Stimulated activated CD8-positive, alpha-beta memory T cell treated with anti-CD3 and anti-CD28 coated beads, Interleukin-12 subunit alpha, Interleukin-12 subunit beta, amount 100 ng/mL, for 4 hours (primary cell): ENCODE measurements at regions not wholly inside any gene's neighbourhood (a gene's known extent, or its start where the extent isn't known, plus 50 kb on each side); places are given as distances from the start of the nearest gene placed in this dataset.

ENCODE experiments used
- DNase-seq: peaks from one replicate; pipeline ENCODE4 v3.0.0-alpha.2; 2020; ENCODE audit warnings: low read depth

DNA sequence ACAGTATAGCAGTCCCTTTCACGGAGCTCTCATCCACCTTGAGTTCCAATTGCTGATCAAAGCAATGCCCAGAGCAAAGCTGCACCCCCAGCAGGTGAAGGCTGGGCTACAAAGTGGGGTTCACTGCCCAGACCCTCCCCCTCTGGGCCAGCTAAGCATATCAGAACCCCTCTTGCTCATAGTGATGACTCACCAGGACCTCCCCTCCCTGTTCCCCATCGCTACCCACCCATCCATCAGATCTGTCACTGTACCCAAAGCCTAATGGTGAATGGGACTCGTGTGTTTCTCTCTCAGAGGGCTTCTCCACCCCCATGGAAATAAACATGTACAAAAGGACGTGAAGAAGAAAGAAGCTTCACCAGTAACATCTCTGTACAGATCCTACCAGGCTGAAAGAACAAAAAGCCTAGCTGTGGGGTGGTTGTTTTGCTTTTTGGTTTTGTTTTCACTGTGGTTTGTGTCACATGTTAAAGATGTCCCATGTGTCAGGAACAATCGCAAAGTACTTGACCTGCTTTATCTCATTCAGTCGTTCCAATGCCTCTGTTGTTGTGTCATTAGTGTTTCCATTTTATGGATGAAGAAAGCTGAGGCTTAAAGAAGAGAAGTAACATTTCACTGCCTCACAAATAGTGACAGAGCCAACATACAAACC lies 518.5 kb downstream of the CD83 start:
- no peak for DNase-seq

DNA sequence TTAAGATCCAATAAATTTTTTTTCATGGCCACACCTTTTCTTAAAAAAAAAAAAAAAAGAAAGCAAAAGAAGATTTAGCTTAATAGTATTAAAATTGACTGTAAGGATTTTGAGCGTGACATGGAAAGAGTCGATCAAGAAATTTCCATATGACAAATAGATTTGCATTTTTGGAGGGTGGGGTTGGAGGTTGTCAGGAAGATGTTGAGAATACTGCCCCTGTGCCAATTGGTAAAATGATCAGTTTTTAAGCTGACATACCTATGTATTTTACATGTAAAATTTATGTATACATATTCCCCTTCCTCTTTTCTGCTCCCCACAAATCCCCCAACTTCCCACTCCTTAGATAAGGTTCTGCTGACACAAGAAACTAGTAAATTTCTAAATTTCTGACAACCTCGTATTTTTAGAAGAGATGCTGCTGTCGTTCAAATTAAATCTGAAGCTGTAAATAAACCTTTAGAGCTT lies 520.9 kb downstream of the CD83 start:
- DNase-seq: no peak

DNA sequence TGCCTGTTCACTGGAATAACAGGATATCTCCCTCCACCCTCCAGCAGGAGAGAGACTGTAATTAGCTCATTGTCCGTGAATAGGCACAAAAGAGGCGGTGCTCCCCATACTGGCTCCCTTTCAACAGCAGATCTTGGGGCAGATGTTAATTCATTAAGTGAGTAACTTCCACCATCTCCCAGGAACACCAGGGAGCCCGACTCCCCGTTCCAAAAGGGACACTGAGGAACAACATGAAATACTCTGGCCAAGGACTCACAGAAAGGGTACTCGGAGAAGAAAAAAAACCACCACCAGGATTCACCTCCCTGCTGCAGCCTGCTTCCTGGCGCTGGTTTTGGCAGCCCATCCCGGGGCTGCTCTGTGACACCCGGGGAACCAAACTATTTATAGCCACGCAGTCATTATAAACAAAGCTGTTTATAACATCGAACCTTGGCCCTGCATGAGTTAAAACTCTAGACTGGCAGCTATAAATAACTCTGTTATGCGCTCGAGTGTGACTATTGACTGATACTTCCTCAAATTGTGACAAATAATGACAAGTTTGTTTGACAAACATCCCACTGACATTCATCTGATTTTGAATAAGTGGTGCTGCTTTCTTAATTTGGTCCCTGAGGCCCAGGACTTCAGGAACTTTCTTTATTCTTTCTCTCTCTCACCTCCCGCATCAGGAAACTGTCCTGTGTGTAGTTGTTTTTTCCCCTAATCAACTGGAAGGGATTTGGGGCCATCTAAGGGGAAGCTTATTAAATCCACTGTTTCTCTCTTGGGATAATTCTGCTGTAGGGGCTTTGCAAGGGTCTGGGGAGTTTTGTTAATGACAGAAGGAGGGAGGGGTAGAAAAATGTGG lies 521.6 kb downstream of the CD83 start:
- DNase-seq: no peak

DNA sequence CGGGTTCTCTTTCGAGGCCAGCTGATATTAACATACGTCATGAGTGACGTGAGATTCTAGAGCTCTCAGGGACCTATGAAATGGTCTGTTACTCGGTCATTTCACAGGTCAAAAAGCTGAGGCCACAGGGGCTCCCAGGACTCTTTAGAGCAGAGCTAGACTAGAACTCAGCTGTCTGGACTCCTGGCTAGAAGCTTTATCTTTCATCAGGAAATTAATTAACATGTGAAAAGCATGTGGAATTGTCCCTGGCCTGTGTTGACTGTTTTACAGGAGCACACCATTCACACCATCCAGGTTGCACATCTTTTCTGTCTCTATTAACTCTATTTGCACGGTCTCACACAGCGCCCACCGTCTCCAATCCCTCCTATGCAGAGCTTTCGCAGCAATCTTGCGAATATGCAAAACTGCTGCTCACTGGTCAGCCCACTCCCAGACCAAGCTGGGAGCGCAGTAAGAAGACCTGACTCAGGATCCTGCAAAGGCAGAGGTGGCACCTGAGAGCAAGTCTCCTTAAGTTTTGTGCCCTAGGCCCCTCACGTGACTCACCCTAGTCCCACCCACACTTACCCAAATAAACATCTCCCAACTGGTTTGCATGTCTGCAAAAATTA lies 522.5 kb downstream of the CD83 start:
- DNase-seq: no peak

DNA sequence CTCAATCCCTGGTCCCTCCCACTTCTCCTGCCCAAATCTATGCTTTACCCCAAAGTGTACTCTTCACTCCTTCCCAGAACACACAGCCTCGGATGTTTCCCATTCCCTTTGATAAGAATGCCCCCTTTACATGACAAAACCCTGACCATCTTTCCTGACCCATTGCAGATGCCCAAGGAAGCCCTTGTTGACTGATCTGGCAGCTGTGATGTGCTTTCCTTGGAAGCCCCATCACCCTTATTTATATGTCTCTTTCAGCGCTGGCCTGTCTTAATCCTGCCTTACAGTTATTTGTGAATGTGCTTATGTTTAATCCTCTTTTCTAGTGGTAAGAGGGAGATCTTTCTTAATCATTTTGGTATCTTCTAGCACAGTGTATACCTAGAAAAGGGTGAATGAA lies 523.1 kb downstream of the CD83 start:
- no peak for DNase-seq

DNA sequence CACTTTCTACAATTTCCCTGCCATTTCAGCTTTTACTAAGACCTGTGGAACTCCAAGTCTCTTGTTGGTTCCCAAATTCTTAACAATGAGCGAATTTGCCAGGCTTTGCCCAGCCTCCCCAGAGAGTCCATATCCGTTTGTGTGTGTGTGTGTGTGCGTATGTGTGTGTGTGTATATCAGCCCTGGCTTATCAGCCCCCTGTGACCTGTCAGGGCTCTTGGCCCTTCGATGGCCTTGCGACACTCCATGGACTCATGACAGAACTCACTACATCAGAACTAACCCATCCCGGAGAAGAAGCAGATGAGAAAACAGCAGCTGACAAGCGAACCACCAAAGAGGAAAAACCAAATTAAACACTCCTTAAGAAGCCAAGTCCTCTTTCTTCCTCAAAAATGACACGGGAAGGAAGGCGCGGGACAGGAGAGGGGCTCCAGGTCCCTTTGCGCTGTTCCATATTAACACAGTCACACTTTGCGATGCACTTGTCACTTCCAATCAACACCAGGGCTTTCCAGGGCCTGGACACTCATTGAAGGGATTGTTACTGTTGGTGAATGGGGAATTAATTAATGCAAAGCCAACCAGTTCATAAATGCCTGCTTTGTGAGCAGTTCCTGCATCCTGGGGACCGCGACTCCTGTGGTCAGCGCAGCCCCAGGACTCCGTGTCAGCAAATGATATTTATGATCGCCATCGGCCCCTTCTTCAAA lies 524.0 kb downstream of the CD83 start:
- DNase-seq: no peak

DNA sequence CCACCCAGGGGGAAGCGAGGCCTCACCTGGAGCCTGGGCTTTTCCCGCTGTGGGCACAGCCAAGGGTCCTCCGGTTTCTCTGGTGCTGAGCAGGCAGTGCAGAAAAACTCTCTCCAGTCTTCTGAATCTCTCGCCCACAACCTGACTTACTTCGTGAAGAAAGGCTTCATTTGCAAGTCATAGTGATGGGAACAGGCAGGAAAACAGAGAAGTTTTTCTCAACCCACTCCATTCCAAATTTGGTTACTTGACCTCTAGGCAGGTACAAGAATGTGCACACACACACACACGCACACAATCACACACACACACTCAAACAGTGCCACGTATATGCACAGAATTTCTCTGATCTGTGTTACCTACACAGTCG lies 524.5 kb downstream of the CD83 start:
- DNase-seq: no peak

DNA sequence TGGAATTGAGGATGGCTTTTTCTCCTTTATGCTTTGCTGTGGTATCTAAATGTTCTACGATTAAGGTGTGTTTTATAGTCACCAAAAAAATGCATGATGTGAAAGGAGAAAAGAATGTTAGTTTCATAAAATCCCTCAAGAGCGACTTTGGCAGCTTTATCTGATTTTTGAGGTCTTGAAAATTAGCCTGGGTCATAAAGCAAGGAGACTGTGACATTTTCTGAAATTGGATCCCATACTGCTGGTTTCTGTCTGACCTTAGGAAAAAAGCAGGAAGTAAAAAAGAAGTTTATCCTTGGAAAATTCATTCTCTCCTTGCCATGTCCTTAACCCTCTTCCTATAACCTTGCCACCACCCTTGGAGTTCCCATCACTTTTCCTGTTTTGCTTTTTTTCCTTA lies 525.3 kb downstream of the CD83 start:
- DNase-seq: no peak

DNA sequence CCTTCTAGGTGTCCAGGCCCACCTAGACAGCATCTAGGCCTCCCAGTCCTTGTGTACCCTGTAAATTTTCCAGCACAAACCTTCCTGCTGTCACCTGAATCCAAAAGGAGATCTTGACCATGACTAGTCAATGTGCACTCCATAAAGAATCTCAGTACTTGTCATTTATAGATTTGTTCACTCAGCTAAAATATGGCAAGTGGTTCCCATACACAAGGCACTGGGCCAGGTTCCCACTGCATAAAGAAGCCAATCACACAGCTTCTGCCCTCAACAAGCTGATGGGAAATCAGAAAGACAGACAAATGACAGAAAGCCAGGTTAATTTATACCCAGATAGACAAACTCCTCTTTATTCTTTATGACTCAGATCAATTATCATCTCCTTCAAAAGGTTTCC lies 526.8 kb downstream of the CD83 start:
- DNase-seq: no peak

DNA sequence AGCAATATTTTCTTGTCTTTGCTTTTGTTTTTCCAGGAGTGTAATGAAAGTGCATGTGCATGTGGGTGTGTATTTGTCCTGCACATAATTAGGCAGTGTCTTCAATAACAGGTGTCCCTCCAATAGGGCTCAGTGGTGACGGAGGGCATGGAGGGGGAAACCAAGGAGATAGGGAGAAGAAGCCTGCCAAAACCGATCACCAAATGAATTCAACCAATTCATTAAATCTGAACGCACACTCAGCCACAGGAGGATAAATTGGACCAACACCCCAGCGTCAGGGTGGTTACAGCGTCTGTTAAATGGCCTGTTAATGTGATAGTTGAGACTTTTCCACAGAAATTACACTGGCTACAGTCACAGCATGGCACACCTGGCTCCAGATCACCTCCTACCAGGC lies 527.6 kb downstream of the CD83 start:
- no peak for DNase-seq

DNA sequence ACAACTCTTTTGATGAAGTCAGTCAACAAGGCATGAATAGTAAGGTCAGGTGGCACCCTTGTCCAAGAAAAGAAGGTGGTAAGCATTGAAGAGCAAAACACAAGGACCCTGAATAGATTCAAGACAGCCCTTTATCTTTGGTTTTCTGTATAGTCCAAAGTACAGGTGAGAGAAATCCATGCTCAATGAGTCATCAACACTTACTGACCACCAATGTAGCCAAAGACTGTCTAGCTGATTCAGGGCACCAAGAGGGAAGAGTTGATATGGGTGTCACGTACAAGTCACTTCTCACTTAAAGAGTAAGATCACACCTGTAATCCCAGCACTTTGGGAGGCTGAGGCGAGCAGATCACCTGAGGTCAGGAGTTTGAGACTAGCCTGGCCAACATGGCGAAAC lies 528.3 kb downstream of the CD83 start:
- no peak for DNase-seq

DNA sequence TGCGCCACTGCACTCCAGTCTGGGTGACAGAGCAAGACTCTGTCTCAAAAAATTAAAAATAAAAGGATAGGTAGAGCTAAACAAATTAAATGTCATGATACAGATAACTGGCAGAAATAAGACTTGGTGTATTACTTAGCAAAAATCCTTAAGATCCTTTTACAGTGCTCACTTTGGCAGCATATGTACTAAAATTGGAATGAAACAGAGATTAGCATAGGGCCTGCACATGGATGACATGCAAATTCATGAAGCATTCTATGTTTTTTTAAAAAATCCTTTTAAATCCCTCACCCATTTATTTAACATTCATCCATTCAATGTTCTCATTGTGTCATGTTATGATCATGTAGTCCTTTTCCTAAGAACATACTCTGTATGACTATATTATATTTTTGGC lies 528.8 kb downstream of the CD83 start:
- no peak for DNase-seq

DNA sequence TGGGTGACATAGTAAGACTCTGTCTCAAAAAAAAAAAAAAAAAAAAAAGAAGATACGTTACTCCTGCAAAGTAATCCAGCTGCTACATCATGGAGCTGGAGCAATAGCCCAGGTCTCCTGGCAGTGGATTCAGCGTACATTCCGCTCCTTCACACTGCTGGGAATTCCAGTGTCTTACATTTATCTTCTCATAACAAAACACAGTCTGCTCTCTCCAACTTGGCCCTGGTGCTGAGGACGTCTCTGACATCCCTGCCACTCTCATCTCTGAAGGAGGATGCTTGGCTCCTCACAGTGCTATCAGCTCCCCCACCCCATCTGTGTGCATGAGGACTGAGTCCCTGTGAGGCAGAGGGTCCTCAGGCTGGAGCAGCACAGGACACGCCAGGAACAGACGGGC lies 529.8 kb downstream of the CD83 start:
- DNase-seq: no peak

DNA sequence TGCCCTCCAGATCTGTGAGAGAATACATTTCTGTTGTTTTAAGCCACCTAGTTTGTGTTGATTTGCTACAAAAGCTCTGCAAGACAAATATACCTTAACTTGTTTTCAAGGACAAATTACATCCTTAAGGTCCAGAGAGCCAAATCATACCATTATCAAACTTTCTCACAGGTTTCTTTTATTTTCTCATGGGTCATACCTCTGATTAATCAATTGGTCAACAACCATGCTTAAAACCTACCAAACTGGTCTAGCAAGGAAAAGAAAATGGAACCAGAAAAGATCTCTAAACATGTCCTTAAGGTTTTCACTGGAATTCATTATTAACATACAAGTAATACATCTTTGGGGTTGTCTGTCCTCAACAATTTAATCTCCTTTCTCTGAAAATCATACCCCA lies 535.0 kb downstream of the CD83 start:
- DNase-seq: no peak

DNA sequence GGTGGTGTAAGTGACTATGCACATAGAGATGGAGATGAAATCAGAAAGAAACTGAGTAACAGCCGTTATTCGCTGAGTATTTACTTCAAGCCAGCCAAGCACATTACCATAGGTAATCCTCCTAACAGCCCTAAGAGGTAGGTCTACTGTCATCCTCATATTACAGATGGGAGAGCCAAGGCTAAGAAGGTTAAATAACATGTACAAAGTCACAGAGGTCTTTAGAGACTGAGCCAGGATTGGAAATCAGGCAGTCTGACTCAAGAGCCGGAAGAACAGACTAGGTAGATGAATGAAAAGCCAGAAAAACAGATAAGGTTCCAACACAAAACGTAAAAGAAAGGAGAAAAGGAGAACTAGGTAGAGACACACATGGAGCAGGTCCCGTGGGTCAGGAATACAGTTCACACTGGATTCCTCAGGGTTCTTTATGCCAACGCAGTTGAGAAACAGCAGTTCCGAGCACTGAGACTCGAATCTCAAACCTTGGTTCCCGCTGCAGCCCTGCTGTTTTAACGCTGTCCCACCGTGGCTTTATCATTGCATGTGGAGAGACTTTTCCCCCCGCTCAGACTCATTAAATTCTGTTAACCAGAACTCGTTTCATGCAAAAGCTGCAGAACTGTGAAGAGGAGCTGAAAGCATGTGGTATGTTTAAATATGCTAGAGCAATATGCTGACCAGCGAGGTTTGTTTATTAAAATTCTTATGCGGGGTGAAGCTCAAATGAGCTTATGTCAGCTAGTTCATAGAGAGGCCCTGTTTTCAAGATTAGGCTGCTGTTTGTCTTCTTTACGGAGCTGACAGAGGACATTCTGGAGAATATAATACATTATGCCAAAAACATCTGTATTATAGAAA lies 537.9 kb downstream of the CD83 start:
- DNase-seq: no peak

DNA sequence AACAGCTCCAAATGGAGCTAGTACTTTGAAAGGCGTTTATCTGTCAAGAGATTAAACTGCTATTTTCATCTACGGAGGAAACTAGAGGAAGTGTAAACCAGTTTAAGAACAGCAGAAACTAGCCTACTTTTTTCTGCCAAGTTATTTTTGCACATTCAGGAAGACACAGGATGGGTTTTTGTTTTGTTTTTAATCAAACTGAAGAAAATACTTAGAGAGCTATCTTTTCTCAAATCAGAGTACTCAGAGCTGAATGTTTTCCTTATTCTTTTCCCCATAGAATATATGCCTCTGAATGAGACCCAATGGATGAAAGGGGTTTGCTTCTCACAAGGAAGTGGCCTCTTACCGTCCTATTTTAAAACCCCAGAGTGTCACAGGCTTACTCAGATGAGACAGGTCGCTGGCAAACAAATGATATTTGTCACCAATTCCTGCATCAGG lies 538.5 kb downstream of the CD83 start:
- DNase-seq: no peak

DNA sequence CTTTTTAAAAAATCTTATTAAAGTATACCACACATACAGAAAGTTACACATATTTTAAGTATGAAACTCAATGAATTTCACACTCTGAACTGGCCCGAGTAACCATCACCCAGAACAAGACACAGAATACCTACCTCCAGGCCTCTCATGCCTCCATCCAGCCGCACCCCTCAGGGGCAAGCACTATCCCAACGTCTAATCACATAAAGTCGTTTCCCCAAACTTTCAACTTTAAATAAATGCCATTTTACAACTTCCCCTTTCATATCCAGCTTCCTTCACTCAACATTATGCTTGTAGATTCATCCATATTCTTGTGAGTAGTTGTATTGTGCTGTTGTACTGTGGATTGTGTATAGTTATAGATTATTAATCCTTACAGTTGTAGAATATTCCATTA lies 539.1 kb downstream of the CD83 start:
- DNase-seq: no peak

DNA sequence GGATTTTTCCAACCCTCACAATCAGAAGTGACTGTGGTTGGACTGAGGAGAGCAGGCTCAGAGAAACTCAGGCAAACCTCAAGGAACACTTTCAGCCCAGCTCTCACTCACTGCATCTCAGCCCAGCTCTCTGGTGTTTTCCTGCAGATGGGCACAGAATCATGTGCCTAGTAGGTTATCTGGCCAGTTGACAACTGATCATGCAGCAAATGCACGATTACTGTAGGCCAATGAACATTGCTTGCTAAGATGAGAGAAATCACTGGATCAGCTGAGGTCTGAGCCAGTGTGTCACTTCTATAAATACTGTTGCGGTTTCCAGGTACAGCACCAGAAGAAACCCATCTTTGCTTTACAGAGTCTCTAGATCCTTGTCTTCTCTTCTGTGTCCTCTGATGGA lies 540.5 kb downstream of the CD83 start:
- DNase-seq: no peak

DNA sequence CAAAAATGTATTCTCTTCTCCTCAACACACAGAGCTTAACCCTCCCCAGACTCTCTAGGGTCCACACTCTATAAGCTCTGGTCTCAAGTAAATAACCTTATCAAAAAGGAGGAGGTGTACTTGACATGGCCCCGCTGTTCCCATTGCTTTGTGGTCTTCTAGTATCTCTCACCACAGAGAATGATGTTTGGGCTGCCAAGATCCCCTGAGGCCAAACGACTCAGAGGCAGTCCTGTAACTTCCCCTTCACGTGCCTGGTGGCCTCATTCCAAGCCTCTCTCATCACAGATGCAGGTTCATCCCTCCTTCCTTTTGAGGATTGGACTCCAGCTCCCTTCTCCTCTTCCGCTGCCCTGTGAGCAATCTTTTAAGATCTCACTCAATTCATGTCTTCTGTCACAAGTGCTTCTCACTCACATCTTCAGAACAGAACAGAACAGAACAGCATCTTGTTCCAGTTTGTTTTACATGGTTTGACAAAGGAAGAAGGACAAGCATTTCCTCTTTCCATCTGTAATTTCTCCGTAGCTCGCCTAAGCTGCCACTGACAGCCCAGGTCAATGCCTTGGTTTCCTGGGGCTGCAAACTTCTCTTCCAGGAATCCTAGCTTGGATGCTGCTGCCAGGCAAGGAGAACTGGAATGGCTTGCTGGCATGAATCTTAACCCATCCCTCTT lies 541.5 kb downstream of the CD83 start:
- no peak for DNase-seq

DNA sequence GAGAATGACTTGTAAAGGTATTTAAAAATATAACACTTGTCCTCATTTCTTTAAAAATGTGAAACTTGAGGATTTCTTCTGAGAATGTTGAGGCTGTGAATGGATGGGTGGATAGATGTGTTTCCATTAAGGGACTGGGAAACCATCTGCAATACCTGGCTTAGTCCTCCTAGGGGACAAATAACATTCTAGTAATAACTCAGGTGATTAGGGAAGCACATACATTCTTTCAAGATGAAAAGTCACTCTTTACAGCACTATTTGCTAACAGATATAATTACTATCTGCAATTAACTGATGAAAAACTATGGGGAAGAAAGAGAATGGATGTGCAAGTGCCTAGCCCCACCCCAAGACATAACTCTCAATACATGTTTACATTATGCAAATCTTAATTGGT lies 542.3 kb downstream of the CD83 start:
- no peak for DNase-seq
